Loucy (cell line): ENCODE measurements at regions not wholly inside any gene's neighbourhood (a gene's known extent, or its start where the extent isn't known, plus 50 kb on each side); places are given as distances from the start of the nearest gene placed in this dataset.

ENCODE experiments used
- CTCF ChIP-seq: fragments of 200-600 bp; sonication (generic); conservative IDR thresholded peaks from 2 replicates; pipeline ENCODE4 v1.5.1; 2014; ENCODE audit warnings: mild to moderate bottlenecking, antibody characterized with exemption, low read length
- EZH2phosphoT487 ChIP-seq: fragments of 200-600 bp; IDR thresholded peaks from 2 replicates; pipeline ENCODE4 v1.6.1; 2018; ENCODE audit warnings: antibody characterized with exemption, mild to moderate bottlenecking, moderate library complexity, borderline replicate concordance

GRCh38 chr5:118705959-118706667 is 282.2 kb downstream of the DTWD2 start:
- TF ChIP-seq CTCF: no peak
- no peak for TF ChIP-seq EZH2phosphoT487
